ENCODE measurements at regions not wholly inside any gene's neighbourhood (a gene's known extent, or its start where the extent isn't known, plus 50 kb on each side); places are given as distances from the start of the nearest gene placed in this dataset.

DNA sequence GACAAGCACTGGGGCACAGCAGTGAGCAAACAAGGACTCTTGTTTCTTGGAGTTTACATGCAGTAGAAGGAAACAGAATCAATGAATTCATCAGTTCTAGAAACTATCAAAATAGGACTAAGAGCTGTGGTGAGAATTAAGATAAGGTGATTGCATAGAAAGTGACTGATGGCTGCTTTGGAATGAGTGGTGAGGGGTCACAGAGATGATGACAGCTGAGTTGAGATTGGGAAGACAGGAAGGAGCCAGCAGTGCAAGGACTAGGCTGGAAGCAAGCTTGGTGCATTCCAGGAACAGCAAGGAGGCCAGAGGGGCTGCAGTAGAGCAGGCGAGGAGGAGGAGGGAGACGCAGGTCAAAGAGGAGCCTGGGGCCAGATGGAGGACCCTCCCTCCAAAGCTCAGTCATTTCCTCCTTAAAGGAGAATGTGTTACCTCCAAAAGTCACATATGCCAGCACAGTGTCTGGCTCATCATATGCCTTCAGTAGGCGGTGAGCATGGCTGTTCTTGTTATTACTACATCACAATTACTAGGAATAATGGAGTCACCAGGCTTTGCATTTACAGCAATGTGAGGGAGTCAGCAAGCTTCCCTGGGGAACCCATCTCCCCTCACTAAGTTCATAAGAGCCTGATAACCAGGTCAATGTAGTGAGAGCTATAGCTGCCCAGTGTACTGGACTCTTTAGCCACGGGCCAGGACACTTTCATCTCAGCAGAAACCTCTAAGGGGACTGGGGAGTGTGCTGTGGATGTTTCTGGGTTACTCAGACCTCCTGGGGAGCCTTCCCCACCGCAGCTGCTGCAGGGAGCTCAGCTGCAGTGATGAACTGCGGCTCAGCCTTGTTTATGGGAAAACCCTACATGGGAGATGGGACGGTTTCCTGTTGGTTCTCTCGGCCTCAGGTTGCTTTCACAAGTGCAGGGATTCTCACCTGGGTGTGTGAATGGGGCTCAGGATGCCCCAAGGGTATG lies 157.2 kb downstream of the SEC14L1 start (continued):
- TF ChIP-seq ATF2 (IDR thresholded peaks at IDR 0.05; ENCODE audit: low read length) (no peak), SIRT6 (IDR thresholded peaks at IDR 0.05; ENCODE audit: low read length) (no peak), JUND (IDR thresholded peaks at IDR 0.05; ENCODE audit: low read length) (no peak), RAD21 (IDR thresholded peaks at IDR 0.05 in 1 of 2, conservative IDR thresholded peaks at IDR 0.05 in 1 of 2; ENCODE audit: low read depth in 2 of 2, low read length in 2 of 2) (no peak), GABPA (IDR thresholded peaks at IDR 0.05; ENCODE audit: borderline replicate concordance, insufficient read depth, low read length) (no peak)
